ENCODE measurements at regions not wholly inside any gene's neighbourhood (a gene's known extent, or its start where the extent isn't known, plus 50 kb on each side); places are given as distances from the start of the nearest gene placed in this dataset.

DNA sequence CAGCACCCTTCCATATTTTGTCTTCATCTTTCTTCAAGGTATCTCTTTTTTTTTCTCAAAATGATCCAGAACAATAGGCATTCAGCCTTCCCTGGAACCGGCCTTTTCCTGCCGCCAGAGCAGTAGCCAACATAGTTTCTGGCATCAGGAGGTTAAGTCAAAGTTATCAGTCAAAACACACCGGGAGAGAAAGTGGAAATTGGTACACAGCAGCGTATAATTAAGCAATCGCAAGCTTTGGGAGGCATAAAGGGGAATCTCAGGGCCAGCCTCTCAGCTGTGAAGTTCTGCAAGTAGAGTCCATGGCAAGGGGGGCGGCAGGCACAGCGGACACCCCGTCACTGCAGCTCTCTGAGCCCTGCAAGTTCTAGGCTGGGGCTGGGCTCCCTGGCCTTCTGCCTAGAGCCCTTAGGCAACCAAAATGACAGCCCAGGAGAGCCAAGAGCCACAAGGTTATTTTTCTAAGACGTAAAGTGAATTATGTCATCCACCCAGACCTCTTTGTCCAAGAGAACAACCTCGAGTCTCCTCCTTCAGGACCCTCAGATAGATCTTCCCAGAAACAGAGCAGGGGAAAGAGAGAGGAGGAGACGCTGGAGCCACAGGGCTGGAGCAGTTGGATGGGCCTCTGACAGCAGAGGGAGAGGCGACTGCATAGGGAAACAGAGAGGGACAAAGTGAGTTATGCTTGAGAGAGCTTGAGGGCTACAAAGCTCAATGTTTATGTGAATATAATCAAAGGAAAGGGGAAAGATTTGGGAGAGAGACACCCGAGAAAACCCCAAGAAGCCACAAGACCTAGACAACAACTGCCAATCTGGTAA is 114.7 kb downstream of the BCL2L11 start:
- peaks cover 17% of the 10 kb centered on the region for H3K9me3 ChIP-seq (ENCODE audit: control insufficient read depth, low read length)
- H3K27ac ChIP-seq (ENCODE audit: low read depth, low read length) = no peak overlapping the region
- DNase-seq = peak; percentile 35
- H3K9ac ChIP-seq (ENCODE audit: extremely low read depth, low read length, poor library complexity, severe bottlenecking) = no peak overlapping the region
- Mint-ChIP-seq H3K27me3 (ENCODE audit: insufficient read depth) (no peaks in the 10 kb centered on the region), H3K4me1 (peaks cover 3% of the 10 kb centered on the region), H3K4me3 (no peak overlapping the region), H3K36me3 (ENCODE audit: low read depth) (no peaks in the 10 kb centered on the region), H3K27ac (no peak overlapping the region), H3K9me3 (peaks cover 16% of the 10 kb centered on the region)
- H3K4me1 ChIP-seq (ENCODE audit: control insufficient read depth, insufficient read depth, low read length) = no peaks in the 10 kb centered on the region
- no peaks in the 10 kb centered on the region for H3K36me3 ChIP-seq (ENCODE audit: control insufficient read depth, insufficient read depth, low read length)
- H3K4me3 ChIP-seq (ENCODE audit: low read length) = no peak overlapping the region
- TF ChIP-seq, protein P1, sequence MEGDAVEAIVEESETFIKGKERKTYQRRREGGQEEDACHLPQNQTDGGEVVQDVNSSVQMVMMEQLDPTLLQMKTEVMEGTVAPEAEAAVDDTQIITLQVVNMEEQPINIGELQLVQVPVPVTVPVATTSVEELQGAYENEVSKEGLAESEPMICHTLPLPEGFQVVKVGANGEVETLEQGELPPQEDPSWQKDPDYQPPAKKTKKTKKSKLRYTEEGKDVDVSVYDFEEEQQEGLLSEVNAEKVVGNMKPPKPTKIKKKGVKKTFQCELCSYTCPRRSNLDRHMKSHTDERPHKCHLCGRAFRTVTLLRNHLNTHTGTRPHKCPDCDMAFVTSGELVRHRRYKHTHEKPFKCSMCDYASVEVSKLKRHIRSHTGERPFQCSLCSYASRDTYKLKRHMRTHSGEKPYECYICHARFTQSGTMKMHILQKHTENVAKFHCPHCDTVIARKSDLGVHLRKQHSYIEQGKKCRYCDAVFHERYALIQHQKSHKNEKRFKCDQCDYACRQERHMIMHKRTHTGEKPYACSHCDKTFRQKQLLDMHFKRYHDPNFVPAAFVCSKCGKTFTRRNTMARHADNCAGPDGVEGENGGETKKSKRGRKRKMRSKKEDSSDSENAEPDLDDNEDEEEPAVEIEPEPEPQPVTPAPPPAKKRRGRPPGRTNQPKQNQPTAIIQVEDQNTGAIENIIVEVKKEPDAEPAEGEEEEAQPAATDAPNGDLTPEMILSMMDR (conservative IDR thresholded peaks at IDR 0.05) = no peak
- H3K27me3 ChIP-seq (ENCODE audit: control insufficient read depth, insufficient read depth, low read length, poor library complexity, severe bottlenecking) = no peaks in the 10 kb centered on the region
- WGBS, 2 experiments (ENCODE audit: insufficient coverage in 1 of 2, insufficient read length in 1 of 2) = 94 to 99% methylated on average over 8 to 13 of the region's 13 CpGs

DNA sequence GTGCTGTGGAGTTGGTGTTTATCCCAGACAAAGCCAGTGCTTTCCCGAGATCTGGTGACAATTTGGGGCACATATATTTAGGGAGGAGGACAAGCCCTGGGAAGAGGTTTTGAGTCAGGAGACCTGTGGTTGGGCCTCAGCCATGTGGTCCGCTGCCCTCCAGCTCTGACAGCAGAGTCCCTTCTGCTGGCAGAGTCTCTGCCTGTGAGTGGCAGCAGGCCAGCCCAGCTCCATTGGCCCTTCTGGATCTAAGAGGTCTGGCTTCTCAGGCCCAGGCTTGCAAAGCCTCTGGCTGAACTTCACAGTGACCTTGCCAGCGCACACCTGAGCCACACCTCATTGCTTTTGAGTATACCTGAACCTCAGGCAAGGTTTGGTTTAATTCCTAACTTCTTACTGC is 115.3 kb downstream of the BCL2L11 start:
- no peak overlapping the region for H3K27ac Mint-ChIP-seq
- Histone ChIP-seq H3K9me3 (ENCODE audit: control insufficient read depth, low read length) (peaks cover 12% of the 10 kb centered on the region), H3K36me3 (ENCODE audit: control insufficient read depth, insufficient read depth, low read length) (no peaks in the 10 kb centered on the region), H3K27ac (ENCODE audit: low read depth, low read length) (no peak overlapping the region), H3K9ac (ENCODE audit: extremely low read depth, low read length, poor library complexity, severe bottlenecking) (no peak overlapping the region), H3K4me1 (ENCODE audit: control insufficient read depth, insufficient read depth, low read length) (no peaks in the 10 kb centered on the region), H3K27me3 (ENCODE audit: control insufficient read depth, insufficient read depth, low read length, poor library complexity, severe bottlenecking) (no peaks in the 10 kb centered on the region), H3K4me3 (ENCODE audit: low read length) (no peak overlapping the region)
- H3K27me3 Mint-ChIP-seq (ENCODE audit: insufficient read depth) = no peaks in the 10 kb centered on the region
- H3K36me3 Mint-ChIP-seq (ENCODE audit: low read depth) = no peaks in the 10 kb centered on the region
- H3K4me3 Mint-ChIP-seq = no peak overlapping the region
- peaks cover 3% of the 10 kb centered on the region for H3K4me1 Mint-ChIP-seq
- peaks cover 13% of the 10 kb centered on the region for H3K9me3 Mint-ChIP-seq
- peak; percentile 34 for DNase-seq
- TF ChIP-seq, protein P1 (conservative IDR thresholded peaks at IDR 0.05) = no peak
- 95 to 100% methylated on average over 1 to 3 of the region's 3 CpGs for WGBS, 2 experiments (ENCODE audit: insufficient coverage in 1 of 2, insufficient read length in 1 of 2)

DNA sequence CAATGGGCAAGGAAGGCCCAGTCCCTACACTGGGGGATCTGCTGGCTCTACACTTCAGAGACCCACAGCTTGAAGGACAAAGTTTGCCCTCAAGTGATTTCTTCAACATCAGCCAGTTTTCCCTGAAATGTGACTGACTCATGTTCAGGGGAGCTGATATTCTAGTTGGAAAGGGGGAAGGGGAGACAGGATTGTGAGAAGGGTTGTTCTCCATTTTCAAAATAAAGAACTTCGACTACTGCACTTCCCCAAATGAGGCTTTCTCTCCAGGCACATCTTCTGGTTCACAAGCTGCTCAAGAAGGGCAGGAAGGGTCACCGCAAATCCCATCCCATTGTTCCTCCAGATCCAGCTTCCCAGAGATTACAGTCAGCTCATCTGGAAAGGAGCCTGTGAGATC is 117.6 kb downstream of the BCL2L11 start:
- H3K4me3 ChIP-seq (ENCODE audit: low read length) = no peak overlapping the region
- no peaks in the 10 kb centered on the region for H3K4me1 ChIP-seq (ENCODE audit: control insufficient read depth, insufficient read depth, low read length)
- H3K27ac Mint-ChIP-seq = no peak overlapping the region
- peaks cover 3% of the 10 kb centered on the region for H3K4me1 Mint-ChIP-seq
- H3K9ac ChIP-seq (ENCODE audit: extremely low read depth, low read length, poor library complexity, severe bottlenecking) = no peak overlapping the region
- H3K9me3 Mint-ChIP-seq = no peaks in the 10 kb centered on the region
- TF ChIP-seq, protein P1 (conservative IDR thresholded peaks at IDR 0.05) = no peak
- H3K27me3 Mint-ChIP-seq (ENCODE audit: insufficient read depth) = no peaks in the 10 kb centered on the region
- no peaks in the 10 kb centered on the region for H3K36me3 ChIP-seq (ENCODE audit: control insufficient read depth, insufficient read depth, low read length)
- H3K27ac ChIP-seq (ENCODE audit: low read depth, low read length) = no peak overlapping the region
- no peaks in the 10 kb centered on the region for H3K36me3 Mint-ChIP-seq (ENCODE audit: low read depth)
- no peaks in the 10 kb centered on the region for H3K27me3 ChIP-seq (ENCODE audit: control insufficient read depth, insufficient read depth, low read length, poor library complexity, severe bottlenecking)
- 88 to 91% methylated on average over 1 to 2 of the region's 2 CpGs for WGBS, 2 experiments (ENCODE audit: insufficient coverage in 1 of 2, insufficient read length in 1 of 2)
- H3K9me3 ChIP-seq (ENCODE audit: control insufficient read depth, low read length) = no peaks in the 10 kb centered on the region
- H3K4me3 Mint-ChIP-seq = no peak overlapping the region
- no peak for DNase-seq
